Keratinocyte (primary cell): ENCODE measurements at regions not wholly inside any gene's neighbourhood (a gene's known extent, or its start where the extent isn't known, plus 50 kb on each side); places are given as distances from the start of the nearest gene placed in this dataset.

ENCODE experiments used
- DNase-seq: peaks from one replicate; pipeline ENCODE4 v3.0.0-alpha.2; 2011; ENCODE audit warnings: low read depth, missing footprints, low spot score
- FAIRE-seq: peaks from 2 replicates; lab custom pipeline; 2011; peaks lifted over from hg19 to GRCh38; lab: Jason Lieb, UNC
- H2AFZ ChIP-seq: 2 replicates; pipeline ENCODE4 v1.6.0; 2012; ENCODE audit warnings: low read length, control low read depth, inconsistent platforms; ENCODE audit not compliant: control insufficient read depth
- H3K27ac ChIP-seq: 2 replicates; pipeline ENCODE4 v1.5.1; 2011; ENCODE audit warnings: low read length; ENCODE audit not compliant: control insufficient read depth, insufficient read depth
- H3K27me3 ChIP-seq: 3 replicates; pipeline ENCODE4 v1.6.0; 2011; ENCODE audit warnings: low read length; ENCODE audit not compliant: control insufficient read depth, insufficient read depth; ENCODE audit errors: extremely low read depth
- H3K36me3 ChIP-seq, 2 experiments: 2 replicates in 1 of 2; 3 replicates in 1 of 2; pipeline ENCODE4 v1.5.1; 2011; ENCODE audit warnings: low read length in 2 of 2, mild to moderate bottlenecking in 1 of 2; ENCODE audit not compliant: control insufficient read depth in 2 of 2, insufficient read depth in 2 of 2; ENCODE audit errors: extremely low read depth in 1 of 2
- H3K4me1 ChIP-seq: 3 replicates; pipeline ENCODE4 v1.5.1; 2011; ENCODE audit warnings: low read length; ENCODE audit not compliant: control insufficient read depth, insufficient read depth; ENCODE audit errors: extremely low read depth
- H3K4me2 ChIP-seq: 3 replicates; pipeline ENCODE4 v1.6.0; 2011; ENCODE audit warnings: low read depth, low read length; ENCODE audit not compliant: control insufficient read depth, insufficient read depth; ENCODE audit errors: extremely low read depth
- H3K4me3 ChIP-seq, 3 experiments: fragments of 200-600 bp in 1 of 3; sonication (generic) in 1 of 3; 2 replicates in 2 of 3; 3 replicates in 1 of 3; pipeline ENCODE4 v1.5.1; 2011 to 2016; ENCODE audit warnings: low read length in 3 of 3, mild to moderate bottlenecking in 3 of 3, control low read depth in 2 of 3, inconsistent platforms in 1 of 3, low read depth in 1 of 3, mixed read lengths in 1 of 3, mixed run types in 1 of 3, moderate library complexity in 1 of 3; ENCODE audit not compliant: control insufficient read depth in 2 of 3, insufficient read depth in 2 of 3; ENCODE audit errors: extremely low read depth in 1 of 3
- H3K79me2 ChIP-seq: 2 replicates; pipeline ENCODE4 v1.6.0; 2012; ENCODE audit warnings: low read length; ENCODE audit not compliant: control insufficient read depth, insufficient read depth
- H3K9ac ChIP-seq: 3 replicates; pipeline ENCODE4 v1.6.0; 2011; ENCODE audit warnings: low read length; ENCODE audit not compliant: control insufficient read depth, insufficient read depth; ENCODE audit errors: extremely low read depth
- H3K9me1 ChIP-seq: 3 replicates; pipeline ENCODE4 v1.6.0; 2011; ENCODE audit warnings: low read length; ENCODE audit not compliant: control insufficient read depth, insufficient read depth; ENCODE audit errors: extremely low read depth
- H3K9me3 ChIP-seq: 2 replicates; pipeline ENCODE4 v1.5.1; 2012; ENCODE audit warnings: low read depth, low read length; ENCODE audit not compliant: control insufficient read depth
- H4K20me1 ChIP-seq: 3 replicates; pipeline ENCODE4 v1.6.0; 2011; ENCODE audit warnings: low read length; ENCODE audit not compliant: control insufficient read depth, insufficient read depth; ENCODE audit errors: extremely low read depth
- EZH2 ChIP-seq: IDR thresholded peaks from one replicate; pipeline ENCODE4 v1.6.1; 2012; ENCODE audit warnings: inconsistent platforms, mild to moderate bottlenecking, low read length, moderate library complexity
- dilution Hi-C: fragments of 300-500 bp; cut with MboI; formaldehyde crosslinking; loops from one replicate; pipeline ENCODE4 v1.7.0; 2020; ENCODE audit warnings: low sequenced_read_pairs; ENCODE audit not compliant: extremely low pct_ligation_motif_present
- TF ChIP-seq, protein P1 (sequence below), 3 experiments: IDR thresholded peaks in 1 of 3; conservative IDR thresholded peaks in 1 of 3; optimal IDR thresholded peaks in 1 of 3; 2 replicates in 2 of 3; 3 replicates in 1 of 3; pipeline versions ENCODE3 to v1.5.1; 2011; ENCODE audit warnings: low read length in 3 of 3, mild to moderate bottlenecking in 3 of 3, moderate library complexity in 2 of 3, control low read depth in 1 of 3, inconsistent platforms in 1 of 3; ENCODE audit not compliant: insufficient read depth in 2 of 3; ENCODE audit errors: extremely low read depth in 1 of 3

DNA sequence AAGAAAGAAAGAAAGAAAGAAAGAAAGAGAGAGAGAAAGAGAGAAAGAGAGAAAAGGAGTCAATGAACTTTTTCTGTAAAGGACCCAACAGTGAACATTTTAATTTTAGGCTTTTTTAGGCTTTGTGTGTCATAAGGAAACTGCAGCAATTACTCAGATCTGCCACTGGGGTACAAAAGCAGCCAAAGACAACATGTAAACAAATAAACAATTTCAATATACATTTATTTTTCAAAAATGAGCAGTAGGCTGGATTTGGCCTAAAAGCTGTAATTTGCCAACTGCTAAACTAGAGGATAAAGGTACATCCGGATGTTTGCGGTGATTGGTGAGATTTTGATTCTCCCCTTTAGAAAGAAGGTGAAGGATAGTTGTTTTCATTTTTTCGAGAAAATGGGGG lies 143.6 kb downstream of the CEMIP2 start:
- Histone ChIP-seq H3K9me3 (no peaks in the 10 kb centered on the region), H3K79me2 (no peaks in the 10 kb centered on the region), H3K4me1 (peaks cover 6% of the 10 kb centered on the region), H3K27me3 (no peaks in the 10 kb centered on the region), H3K27ac (no peak overlapping the region), H3K9ac (no peak overlapping the region), H3K9me1 (no peaks in the 10 kb centered on the region), H2AFZ (no peak overlapping the region), H3K36me3 (no peaks in the 10 kb centered on the region), H3K4me2 (no peak overlapping the region), H4K20me1 (no peaks in the 10 kb centered on the region), H3K4me3 (no peak overlapping the region)
- DNase-seq (no peak), FAIRE-seq (no peak)
- TF ChIP-seq, protein P1, sequence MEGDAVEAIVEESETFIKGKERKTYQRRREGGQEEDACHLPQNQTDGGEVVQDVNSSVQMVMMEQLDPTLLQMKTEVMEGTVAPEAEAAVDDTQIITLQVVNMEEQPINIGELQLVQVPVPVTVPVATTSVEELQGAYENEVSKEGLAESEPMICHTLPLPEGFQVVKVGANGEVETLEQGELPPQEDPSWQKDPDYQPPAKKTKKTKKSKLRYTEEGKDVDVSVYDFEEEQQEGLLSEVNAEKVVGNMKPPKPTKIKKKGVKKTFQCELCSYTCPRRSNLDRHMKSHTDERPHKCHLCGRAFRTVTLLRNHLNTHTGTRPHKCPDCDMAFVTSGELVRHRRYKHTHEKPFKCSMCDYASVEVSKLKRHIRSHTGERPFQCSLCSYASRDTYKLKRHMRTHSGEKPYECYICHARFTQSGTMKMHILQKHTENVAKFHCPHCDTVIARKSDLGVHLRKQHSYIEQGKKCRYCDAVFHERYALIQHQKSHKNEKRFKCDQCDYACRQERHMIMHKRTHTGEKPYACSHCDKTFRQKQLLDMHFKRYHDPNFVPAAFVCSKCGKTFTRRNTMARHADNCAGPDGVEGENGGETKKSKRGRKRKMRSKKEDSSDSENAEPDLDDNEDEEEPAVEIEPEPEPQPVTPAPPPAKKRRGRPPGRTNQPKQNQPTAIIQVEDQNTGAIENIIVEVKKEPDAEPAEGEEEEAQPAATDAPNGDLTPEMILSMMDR (optimal IDR thresholded peaks at IDR 0.05 in 1 of 3, IDR thresholded peaks at IDR 0.05 in 1 of 3, conservative IDR thresholded peaks at IDR 0.05 in 1 of 3; ENCODE audit: extremely low read depth in 1 of 3, insufficient read depth in 2 of 3, low read length in 3 of 3), result peak in 1 of 3 experiments; percentile 9
- no peak for TF ChIP-seq EZH2
- dilution Hi-C loops, result no loop called here

DNA sequence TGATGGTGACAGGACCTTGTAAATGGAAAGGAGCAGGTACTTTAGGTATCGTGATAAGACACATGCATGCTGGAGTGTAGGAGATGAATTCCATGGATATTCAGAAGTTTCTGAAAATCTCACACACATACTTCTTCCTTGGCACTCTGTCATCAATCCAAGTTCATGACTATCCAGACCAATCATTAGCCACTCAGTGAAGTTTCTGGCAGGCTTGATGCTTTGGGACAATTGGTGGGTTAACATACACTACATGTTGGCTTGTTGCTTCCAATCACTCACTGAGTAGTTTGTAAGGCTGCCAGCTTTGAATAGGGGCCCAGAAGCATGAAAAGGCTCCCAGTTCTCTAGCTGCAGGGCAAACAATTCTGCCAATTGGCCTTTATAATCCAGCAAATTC lies 147.6 kb downstream of the CEMIP2 start:
- DNase-seq (no peak), FAIRE-seq (no peak)
- no peaks in the 10 kb centered on the region for H4K20me1 ChIP-seq
- H3K9me3 ChIP-seq, result no peaks in the 10 kb centered on the region
- no peaks in the 10 kb centered on the region for H3K9me1 ChIP-seq
- dilution Hi-C loops, result no loop called here
- H3K27ac ChIP-seq, result no peak overlapping the region
- H2AFZ ChIP-seq, result no peak overlapping the region
- H3K4me2 ChIP-seq, result no peak overlapping the region
- H3K79me2 ChIP-seq, result no peaks in the 10 kb centered on the region
- TF ChIP-seq, protein P1 (optimal IDR thresholded peaks at IDR 0.05 in 1 of 3, IDR thresholded peaks at IDR 0.05 in 1 of 3, conservative IDR thresholded peaks at IDR 0.05 in 1 of 3; ENCODE audit: extremely low read depth in 1 of 3, insufficient read depth in 2 of 3, low read length in 3 of 3), result no peak
- no peak for TF ChIP-seq EZH2
- no peak overlapping the region for H3K9ac ChIP-seq
- no peaks in the 10 kb centered on the region for H3K4me1 ChIP-seq
- no peaks in the 10 kb centered on the region for H3K27me3 ChIP-seq
- no peak overlapping the region for H3K4me3 ChIP-seq
- no peaks in the 10 kb centered on the region for H3K36me3 ChIP-seq
